CD4-positive, alpha-beta T cell (primary cell): ENCODE measurements at regions not wholly inside any gene's neighbourhood (a gene's known extent, or its start where the extent isn't known, plus 50 kb on each side); places are given as distances from the start of the nearest gene placed in this dataset.
"Not testable (repeated sequence)": the region's sequence is repeated elsewhere in the genome, so short reads cannot be mapped to it uniquely, and the experiment has no call there.

ENCODE experiments used
- ATAC-seq: fragments of 200-7000 bp; cut with Tn5 transposase; one replicate; pipeline ENCODE4 v1.10.0; 2022; ENCODE audit warnings: mild to moderate bottlenecking; ENCODE audit not compliant: poor library complexity
- CTCF ChIA-PET: fragments of 350-600 bp; sonication (Branson Sonifier 250); formaldehyde crosslinking; loops from one replicate; lab custom pipeline; 2021; ENCODE audit warnings: antibody characterized with exemption, inconsistent platforms; lab: Charles Lee
- POLR2A ChIA-PET: fragments of 350-600 bp; sonication (Branson Sonifier 250); formaldehyde crosslinking; loops from one replicate; lab custom pipeline; 2021; ENCODE audit warnings: antibody characterized with exemption, inconsistent platforms; lab: Charles Lee
- DNase-seq, 14 experiments: peaks; one replicate each; pipeline ENCODE4 v3.0.0-alpha.2; 2013 to 2020; ENCODE audit warnings: mixed read lengths in 2 of 14
- H3K27ac ChIP-seq, 2 donors: one replicate each; pipeline versions ENCODE4 v1.5.1 to v1.7.0; 2013; ENCODE audit warnings: low read length in 2 of 2, low read depth in 1 of 2, mild to moderate bottlenecking in 1 of 2
- H3K27me3 ChIP-seq, 2 experiments: 1 replicate in 1 of 2; 2 replicates in 1 of 2; pipeline versions ENCODE4 v1.6.1 to v1.7.0; 2013; ENCODE audit warnings: low read length in 2 of 2, control low read depth in 1 of 2, mild to moderate bottlenecking in 1 of 2, moderate library complexity in 1 of 2; ENCODE audit not compliant: insufficient read depth in 2 of 2, control insufficient read depth in 1 of 2
- H3K36me3 ChIP-seq: one replicate; pipeline ENCODE4 v1.6.1; 2013; ENCODE audit warnings: low read length, control low read depth; ENCODE audit not compliant: insufficient read depth
- H3K4me1 ChIP-seq: one replicate; pipeline ENCODE4 v1.6.1; 2013; ENCODE audit warnings: low read length, control low read depth; ENCODE audit not compliant: insufficient read depth
- H3K4me3 ChIP-seq: one replicate; pipeline ENCODE4 v1.5.1; 2013; ENCODE audit warnings: mild to moderate bottlenecking, low read length, moderate library complexity
- H3K9me3 ChIP-seq, 2 experiments: 1 replicate in 1 of 2; 2 replicates in 1 of 2; pipeline versions ENCODE4 v1.6.1 to v1.7.0; 2013; ENCODE audit warnings: low read length in 2 of 2, mild to moderate bottlenecking in 2 of 2, control low read depth in 1 of 2, moderate library complexity in 1 of 2; ENCODE audit not compliant: control insufficient read depth in 1 of 2, insufficient read depth in 1 of 2
- H3K27ac Mint-ChIP-seq: one replicate; pipeline ENCODE4 v1.8.0; 2020; ENCODE audit warnings: mixed read lengths
- H3K27me3 Mint-ChIP-seq: one replicate; pipeline ENCODE4 v1.8.0; 2021; ENCODE audit warnings: mixed read lengths
- H3K36me3 Mint-ChIP-seq: one replicate; pipeline ENCODE4 v1.8.0; 2021; ENCODE audit warnings: low read depth, mixed read lengths
- H3K4me1 Mint-ChIP-seq: one replicate; pipeline ENCODE4 v1.8.0; 2021; ENCODE audit warnings: low read depth, mixed read lengths
- H3K4me3 Mint-ChIP-seq: one replicate; pipeline ENCODE4 v1.8.0; 2020; ENCODE audit warnings: mild to moderate bottlenecking, mixed read lengths
- H3K9me3 Mint-ChIP-seq: one replicate; pipeline ENCODE4 v1.8.0; 2020; ENCODE audit warnings: mixed read lengths
- intact Hi-C, 2 experiments: fragments of 100-400 bp; cut with DNase I in 1 of 2; cut with micrococcal nuclease in 1 of 2; formaldehyde crosslinking; loops; one replicate each; pipeline versions ENCODE4 v1.15.1 to v1.9.0; 2023 to 2025; cut with DNase I, micrococcal nuclease
- TF ChIP-seq, protein P1 (sequence below): fragments of 200-600 bp; IDR thresholded peaks from one replicate; pipeline ENCODE4 v1.8.0; 2022; ENCODE audit warnings: antibody characterized with exemption, mild to moderate bottlenecking

DNA sequence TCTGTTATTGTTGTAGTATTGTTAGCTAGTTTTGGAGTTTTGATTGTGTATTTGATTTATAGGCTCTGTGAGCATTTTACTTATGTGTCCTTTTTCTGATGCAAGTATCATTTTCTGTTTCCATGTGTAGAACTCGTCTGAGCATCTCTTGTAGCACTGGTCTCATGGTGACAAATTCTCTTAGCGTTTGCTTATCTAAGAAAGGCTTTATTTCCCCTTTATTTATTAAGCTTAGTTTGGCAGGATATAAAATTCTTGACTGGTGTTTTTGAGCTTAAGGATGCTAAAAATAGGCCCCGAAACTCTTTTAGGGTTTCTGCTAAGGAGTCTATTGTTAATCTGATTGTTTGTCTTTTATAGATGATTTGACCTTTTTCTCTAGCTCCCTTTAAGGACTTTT lies 57.6 kb upstream of the THUMPD2 start:
- H3K4me1 Mint-ChIP-seq = no peaks in the 10 kb centered on the region
- ATAC-seq = no peak

DNA sequence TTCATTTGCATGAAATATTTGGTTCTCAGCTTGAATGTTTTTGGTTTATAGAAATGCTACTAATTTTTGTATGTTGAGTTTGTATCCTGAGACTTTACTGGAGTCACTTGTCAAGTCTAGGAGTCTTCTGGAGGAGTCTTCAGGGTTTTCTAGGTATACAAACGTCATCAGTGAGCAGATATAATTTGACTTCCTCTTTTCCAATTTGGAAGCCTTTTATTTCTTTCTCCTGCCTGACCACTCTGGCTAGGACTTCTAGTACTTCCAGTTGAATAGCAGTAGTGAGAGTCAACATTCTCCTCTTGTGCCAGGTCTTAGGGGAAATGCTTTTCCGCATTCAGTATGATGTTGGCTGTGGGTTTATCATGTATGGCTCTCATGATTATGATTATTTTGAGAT lies 55.4 kb upstream of the THUMPD2 start:
- Mint-ChIP-seq H3K27ac (no peak overlapping the region), H3K4me3 (no peak overlapping the region), H3K36me3 (no peaks in the 10 kb centered on the region), H3K27me3 (peaks cover 8% of the 10 kb centered on the region), H3K4me1 (no peaks in the 10 kb centered on the region), H3K9me3 (peaks cover 4% of the 10 kb centered on the region)
- ATAC-seq = no peak
- TF ChIP-seq, protein P1, sequence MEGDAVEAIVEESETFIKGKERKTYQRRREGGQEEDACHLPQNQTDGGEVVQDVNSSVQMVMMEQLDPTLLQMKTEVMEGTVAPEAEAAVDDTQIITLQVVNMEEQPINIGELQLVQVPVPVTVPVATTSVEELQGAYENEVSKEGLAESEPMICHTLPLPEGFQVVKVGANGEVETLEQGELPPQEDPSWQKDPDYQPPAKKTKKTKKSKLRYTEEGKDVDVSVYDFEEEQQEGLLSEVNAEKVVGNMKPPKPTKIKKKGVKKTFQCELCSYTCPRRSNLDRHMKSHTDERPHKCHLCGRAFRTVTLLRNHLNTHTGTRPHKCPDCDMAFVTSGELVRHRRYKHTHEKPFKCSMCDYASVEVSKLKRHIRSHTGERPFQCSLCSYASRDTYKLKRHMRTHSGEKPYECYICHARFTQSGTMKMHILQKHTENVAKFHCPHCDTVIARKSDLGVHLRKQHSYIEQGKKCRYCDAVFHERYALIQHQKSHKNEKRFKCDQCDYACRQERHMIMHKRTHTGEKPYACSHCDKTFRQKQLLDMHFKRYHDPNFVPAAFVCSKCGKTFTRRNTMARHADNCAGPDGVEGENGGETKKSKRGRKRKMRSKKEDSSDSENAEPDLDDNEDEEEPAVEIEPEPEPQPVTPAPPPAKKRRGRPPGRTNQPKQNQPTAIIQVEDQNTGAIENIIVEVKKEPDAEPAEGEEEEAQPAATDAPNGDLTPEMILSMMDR = no peak
- no peaks in the 10 kb centered on the region for H3K27me3 ChIP-seq
- CTCF ChIA-PET = no interaction called here
- no peaks in the 10 kb centered on the region for H3K4me1 ChIP-seq
- intact Hi-C loops = no loop called here
- H3K36me3 ChIP-seq = no peaks in the 10 kb centered on the region
- POLR2A ChIA-PET = no interaction called here
- peaks cover 16 to 23% of the 10 kb centered on the region in 2 experiments for H3K9me3 ChIP-seq
- no peak overlapping the region for H3K4me3 ChIP-seq
- H3K27ac ChIP-seq = no peak overlapping the region
- no peak for DNase-seq

More for the DNA sequence above, 57.6 kb upstream of the THUMPD2 start:
- TF ChIP-seq, protein P1 = no peak
- no peaks in the 10 kb centered on the region for H3K36me3 ChIP-seq
- DNase-seq = no peak
- ChIA-PET CTCF (no interaction called here), POLR2A (interaction anchor here (1.1 kb wide), 1 partner anchor 12 kb away, joined by 3 read pairs; no protein-coding TSS in a partner anchor)
- no peak overlapping the region for H3K4me3 Mint-ChIP-seq
- H3K27ac Mint-ChIP-seq = no peak overlapping the region
- H3K27me3 Mint-ChIP-seq = peaks cover 6% of the 10 kb centered on the region
- H3K36me3 Mint-ChIP-seq = no peaks in the 10 kb centered on the region
- no peak overlapping the region for H3K27ac ChIP-seq
- peaks cover 4% of the 10 kb centered on the region for H3K9me3 Mint-ChIP-seq
- H3K27me3 ChIP-seq = no peaks in the 10 kb centered on the region
- peaks cover 16 to 23% of the 10 kb centered on the region in 2 experiments for H3K9me3 ChIP-seq
- no peaks in the 10 kb centered on the region for H3K4me1 ChIP-seq
- H3K4me3 ChIP-seq = no peak overlapping the region
- intact Hi-C loops = no loop called here

DNA sequence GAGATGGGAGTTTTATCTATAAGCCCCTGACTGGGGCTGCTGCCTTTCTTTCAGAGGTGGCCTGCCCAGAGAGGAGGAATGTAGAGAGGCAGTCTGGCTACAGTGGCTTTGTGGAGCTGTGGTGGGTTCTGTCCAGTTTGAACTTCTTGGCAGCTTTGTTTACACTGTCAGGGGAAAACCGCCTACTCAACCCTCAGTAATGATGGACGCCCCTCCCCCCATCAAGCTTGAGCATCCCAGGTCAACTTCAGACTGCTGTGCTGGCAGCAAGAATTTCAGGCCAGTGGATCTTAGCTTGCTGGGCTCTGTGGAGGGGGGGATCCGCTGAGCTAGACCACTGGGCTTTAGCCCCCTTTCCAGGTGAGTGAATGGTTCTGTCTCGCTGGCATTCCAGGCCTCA lies 51.6 kb upstream of the THUMPD2 start:
- H3K36me3 Mint-ChIP-seq, H3K36me3 ChIP-seq, CTCF ChIA-PET, H3K4me3 Mint-ChIP-seq, H3K9me3 Mint-ChIP-seq, POLR2A ChIA-PET, H3K4me3 ChIP-seq, H3K4me1 ChIP-seq, ATAC-seq, H3K9me3 ChIP-seq, H3K27ac Mint-ChIP-seq, intact Hi-C loops, H3K4me1 Mint-ChIP-seq, DNase-seq, H3K27me3 ChIP-seq, H3K27ac ChIP-seq: not testable (repeated sequence)
- H3K27me3 Mint-ChIP-seq = peaks cover 10% of the 10 kb centered on the region
